Liver (tissue), 8 donors: ENCODE measurements at regions not wholly inside any gene's neighbourhood (a gene's known extent, or its start where the extent isn't known, plus 50 kb on each side); places are given as distances from the start of the nearest gene placed in this dataset.

Experiments used
- DNase-seq: peaks from one replicate; pipeline ENCODE4 v3.0.0-alpha.2; 2017; ENCODE audit warnings: low spot score
- H3K27ac ChIP-seq, 2 donors: one replicate each; pipeline ENCODE4 v1.7.0; 2013; ENCODE audit warnings: inconsistent platforms in 2 of 2, low read length in 2 of 2, control low read depth in 1 of 2, low read depth in 1 of 2, mild to moderate bottlenecking in 1 of 2
- H3K27me3 ChIP-seq, 4 donors: one replicate each; pipeline versions ENCODE4 v1.6.1 to v1.7.0; 2013; ENCODE audit warnings: low read length in 3 of 4, inconsistent platforms in 1 of 4, mild to moderate bottlenecking in 1 of 4, moderate library complexity in 1 of 4; ENCODE audit not compliant: control insufficient read depth in 4 of 4, insufficient read depth in 4 of 4
- H3K36me3 ChIP-seq, 4 donors: one replicate each; pipeline versions ENCODE4 v1.6.1 to v1.7.0; 2013; ENCODE audit warnings: low read length in 3 of 4, mild to moderate bottlenecking in 3 of 4, low read depth in 1 of 4, moderate library complexity in 1 of 4; ENCODE audit not compliant: control insufficient read depth in 4 of 4, insufficient read depth in 3 of 4
- H3K4me1 ChIP-seq, 4 donors: one replicate each; pipeline versions ENCODE4 v1.6.1 to v1.7.0; 2013; ENCODE audit warnings: low read length in 3 of 4, mild to moderate bottlenecking in 3 of 4, moderate library complexity in 1 of 4; ENCODE audit not compliant: control insufficient read depth in 4 of 4, insufficient read depth in 4 of 4
- H3K4me3 ChIP-seq, 3 donors: one replicate each; pipeline versions ENCODE4 v1.6.1 to v1.7.0; 2013; ENCODE audit warnings: low read length in 3 of 3, control low read depth in 1 of 3, low read depth in 1 of 3, mild to moderate bottlenecking in 1 of 3
- H3K9ac ChIP-seq, 2 donors: one replicate each; pipeline ENCODE4 v1.7.0; 2013; ENCODE audit warnings: low read length in 2 of 2, mild to moderate bottlenecking in 2 of 2, moderate library complexity in 2 of 2, control low read depth in 1 of 2, low read depth in 1 of 2
- H3K9me3 ChIP-seq, 4 donors: one replicate each; pipeline versions ENCODE4 v1.6.1 to v1.7.0; 2013; ENCODE audit warnings: low read length in 3 of 4; ENCODE audit not compliant: control insufficient read depth in 4 of 4
- ATF3 ChIP-seq: IDR thresholded peaks from 2 replicates; pipeline ENCODE4 v1.6.1; 2016; ENCODE audit warnings: antibody characterized with exemption
- EGR1 ChIP-seq, 2 donors: IDR thresholded peaks; 2 replicates each; pipeline ENCODE4 v1.6.1; 2016 to 2018; ENCODE audit warnings: antibody characterized with exemption in 2 of 2, low read depth in 2 of 2
- FOXA1 ChIP-seq: IDR thresholded peaks from 2 replicates; pipeline ENCODE4 v1.6.1; 2016; ENCODE audit warnings: antibody characterized with exemption
- GABPA ChIP-seq, 2 donors: IDR thresholded peaks in 1 of 2; conservative IDR thresholded peaks in 1 of 2; 2 replicates each; pipeline ENCODE4 v1.6.1; 2016; ENCODE audit warnings: antibody characterized with exemption in 2 of 2, mild to moderate bottlenecking in 1 of 2, moderate library complexity in 1 of 2
- HNF4A ChIP-seq, 2 donors: conservative IDR thresholded peaks; 2 replicates each; pipeline ENCODE4 v1.6.1; 2016; ENCODE audit warnings: antibody characterized with exemption in 2 of 2, mild to moderate bottlenecking in 2 of 2
- HNF4G ChIP-seq: IDR thresholded peaks from 2 replicates; pipeline ENCODE4 v1.6.1; 2016; ENCODE audit warnings: antibody characterized with exemption
- JUND ChIP-seq, 2 donors: IDR thresholded peaks; 2 replicates each; pipeline ENCODE4 v1.6.1; 2016; ENCODE audit warnings: antibody characterized with exemption in 2 of 2
- NR2F2 ChIP-seq: IDR thresholded peaks from 2 replicates; pipeline ENCODE4 v1.6.1; 2016; ENCODE audit warnings: antibody characterized with exemption
- RXRA ChIP-seq, 2 donors: IDR thresholded peaks; 2 replicates each; pipeline ENCODE4 v1.6.1; 2017 to 2018; ENCODE audit warnings: antibody characterized with exemption in 2 of 2, mild to moderate bottlenecking in 1 of 2
- SP1 ChIP-seq: IDR thresholded peaks from 2 replicates; pipeline ENCODE4 v1.6.1; 2018; ENCODE audit warnings: antibody characterized with exemption, mild to moderate bottlenecking
- TAF1 ChIP-seq: conservative IDR thresholded peaks from 2 replicates; pipeline ENCODE4 v1.6.1; 2016; ENCODE audit warnings: antibody characterized with exemption, mild to moderate bottlenecking
- YY1 ChIP-seq: IDR thresholded peaks from 2 replicates; pipeline ENCODE4 v1.6.1; 2016; ENCODE audit warnings: antibody characterized with exemption, mild to moderate bottlenecking
- WGBS: extraction: QIAGEN DNeasy Blood & Tissue Kit; methylation state at CpG from one replicate; pipeline ENCODE4 v1.1.7; 2013; 5-methylcytosine and 5-hydroxymethylcytosine counted together
- TF ChIP-seq, protein P1 (sequence below): IDR thresholded peaks from 2 replicates; pipeline ENCODE4 v1.6.1; 2016; ENCODE audit warnings: antibody characterized with exemption
- TF ChIP-seq, protein P2 (sequence below): IDR thresholded peaks from 2 replicates; pipeline ENCODE4 v1.6.1; 2016; ENCODE audit warnings: antibody characterized with exemption
- TF ChIP-seq, protein P3 (sequence below): fragments of 150-350 bp; IDR thresholded peaks from 2 replicates; pipeline ENCODE4 v1.5.1; 2017; ENCODE audit warnings: improper control_type of control experiment, low read depth, low read length; ENCODE audit not compliant: missing input control
- donor health status: healthy.
- donor health status: healthy.
- donor health status: healthy.
- donor health status: healthy.
- donor health status: healthy.

- H3K9me3 ChIP-seq, result no peaks in the 10 kb centered on the region
- H3K27me3 ChIP-seq, result peaks cover 0 to 4% (median 0%) of the 10 kb centered on the region in 4 donors
- TF ChIP-seq JUND (IDR thresholded peaks at IDR 0.05), result no peak
- TF ChIP-seq, protein P1, sequence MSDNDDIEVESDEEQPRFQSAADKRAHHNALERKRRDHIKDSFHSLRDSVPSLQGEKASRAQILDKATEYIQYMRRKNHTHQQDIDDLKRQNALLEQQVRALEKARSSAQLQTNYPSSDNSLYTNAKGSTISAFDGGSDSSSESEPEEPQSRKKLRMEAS, result no peak
- no peak overlapping the region for H3K27ac ChIP-seq
- DNase-seq, result no peak
- 92% methylated on average over 8 of the region's 8 CpGs for WGBS
- H3K36me3 ChIP-seq, result no peaks in the 10 kb centered on the region
- H3K9ac ChIP-seq, result no peak overlapping the region
- no peak overlapping the region for H3K4me3 ChIP-seq
- H3K4me1 ChIP-seq, result no peaks in the 10 kb centered on the region
Measured at GRCh38 chr11:134843020-134843419, 431.0 kb upstream of the B3GAT1 start.

- no peak for DNase-seq
- H3K4me3 ChIP-seq, result no peak overlapping the region
- no peak overlapping the region for H3K27ac ChIP-seq
- H3K9ac ChIP-seq, result no peak overlapping the region
- H3K27me3 ChIP-seq, result peaks cover 0 to 4% (median 0%) of the 10 kb centered on the region in 4 donors
- TF ChIP-seq FOXA1 (no peak), HNF4A (conservative IDR thresholded peaks at IDR 0.05) (no peak), GABPA (IDR thresholded peaks at IDR 0.05 in 1 of 2, conservative IDR thresholded peaks at IDR 0.05 in 1 of 2) (no peak), NR2F2 (no peak), TAF1 (no peak), YY1 (no peak)
- TF ChIP-seq, protein P2, sequence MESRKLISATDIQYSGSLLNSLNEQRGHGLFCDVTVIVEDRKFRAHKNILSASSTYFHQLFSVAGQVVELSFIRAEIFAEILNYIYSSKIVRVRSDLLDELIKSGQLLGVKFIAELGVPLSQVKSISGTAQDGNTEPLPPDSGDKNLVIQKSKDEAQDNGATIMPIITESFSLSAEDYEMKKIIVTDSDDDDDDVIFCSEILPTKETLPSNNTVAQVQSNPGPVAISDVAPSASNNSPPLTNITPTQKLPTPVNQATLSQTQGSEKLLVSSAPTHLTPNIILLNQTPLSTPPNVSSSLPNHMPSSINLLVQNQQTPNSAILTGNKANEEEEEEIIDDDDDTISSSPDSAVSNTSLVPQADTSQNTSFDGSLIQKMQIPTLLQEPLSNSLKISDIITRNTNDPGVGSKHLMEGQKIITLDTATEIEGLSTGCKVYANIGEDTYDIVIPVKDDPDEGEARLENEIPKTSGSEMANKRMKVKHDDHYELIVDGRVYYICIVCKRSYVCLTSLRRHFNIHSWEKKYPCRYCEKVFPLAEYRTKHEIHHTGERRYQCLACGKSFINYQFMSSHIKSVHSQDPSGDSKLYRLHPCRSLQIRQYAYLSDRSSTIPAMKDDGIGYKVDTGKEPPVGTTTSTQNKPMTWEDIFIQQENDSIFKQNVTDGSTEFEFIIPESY, result no peak
- TF ChIP-seq, protein P3, sequence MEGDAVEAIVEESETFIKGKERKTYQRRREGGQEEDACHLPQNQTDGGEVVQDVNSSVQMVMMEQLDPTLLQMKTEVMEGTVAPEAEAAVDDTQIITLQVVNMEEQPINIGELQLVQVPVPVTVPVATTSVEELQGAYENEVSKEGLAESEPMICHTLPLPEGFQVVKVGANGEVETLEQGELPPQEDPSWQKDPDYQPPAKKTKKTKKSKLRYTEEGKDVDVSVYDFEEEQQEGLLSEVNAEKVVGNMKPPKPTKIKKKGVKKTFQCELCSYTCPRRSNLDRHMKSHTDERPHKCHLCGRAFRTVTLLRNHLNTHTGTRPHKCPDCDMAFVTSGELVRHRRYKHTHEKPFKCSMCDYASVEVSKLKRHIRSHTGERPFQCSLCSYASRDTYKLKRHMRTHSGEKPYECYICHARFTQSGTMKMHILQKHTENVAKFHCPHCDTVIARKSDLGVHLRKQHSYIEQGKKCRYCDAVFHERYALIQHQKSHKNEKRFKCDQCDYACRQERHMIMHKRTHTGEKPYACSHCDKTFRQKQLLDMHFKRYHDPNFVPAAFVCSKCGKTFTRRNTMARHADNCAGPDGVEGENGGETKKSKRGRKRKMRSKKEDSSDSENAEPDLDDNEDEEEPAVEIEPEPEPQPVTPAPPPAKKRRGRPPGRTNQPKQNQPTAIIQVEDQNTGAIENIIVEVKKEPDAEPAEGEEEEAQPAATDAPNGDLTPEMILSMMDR, result no peak
- TF ChIP-seq, protein P1, result no peak
- no peaks in the 10 kb centered on the region for H3K4me1 ChIP-seq
- no peaks in the 10 kb centered on the region for H3K9me3 ChIP-seq
- H3K36me3 ChIP-seq, result no peaks in the 10 kb centered on the region
- WGBS, result 82% methylated on average over 5 of the region's 5 CpGs
Measured at GRCh38 chr11:134841972-134842371, 429.9 kb upstream of the B3GAT1 start.

GRCh38 chr11:134841411-134841810 is 429.4 kb upstream of the B3GAT1 start:
- Histone ChIP-seq H3K27me3 (peaks cover 0 to 4% (median 0%) of the 10 kb centered on the region in 4 donors), H3K9me3 (no peaks in the 10 kb centered on the region), H3K27ac (no peak overlapping the region), H3K36me3 (no peaks in the 10 kb centered on the region), H3K4me3 (no peak overlapping the region), H3K9ac (no peak overlapping the region), H3K4me1 (no peaks in the 10 kb centered on the region)
- no peak for DNase-seq
- WGBS, result 65% methylated on average over 5 of the region's 5 CpGs
- no peak for TF ChIP-seq HNF4G
- no peak for TF ChIP-seq HNF4A (conservative IDR thresholded peaks at IDR 0.05)
- no peak for TF ChIP-seq YY1
- no peak for TF ChIP-seq NR2F2
- no peak for TF ChIP-seq EGR1 (IDR thresholded peaks at IDR 0.05; ENCODE audit: low read depth in 2 of 2)
- TF ChIP-seq GABPA (IDR thresholded peaks at IDR 0.05 in 1 of 2, conservative IDR thresholded peaks at IDR 0.05 in 1 of 2), result no peak
- TF ChIP-seq FOXA1, result no peak
- TF ChIP-seq, protein P2, result no peak
- TF ChIP-seq SP1, result no peak
- no peak for TF ChIP-seq ATF3
- TF ChIP-seq JUND (IDR thresholded peaks at IDR 0.05), result no peak
- TF ChIP-seq RXRA (IDR thresholded peaks at IDR 0.05), result no peak
- TF ChIP-seq, protein P3, result no peak
